Esophagus squamous epithelium (tissue), 4 donors: ENCODE measurements at regions not wholly inside any gene's neighbourhood (a gene's known extent, or its start where the extent isn't known, plus 50 kb on each side); places are given as distances from the start of the nearest gene placed in this dataset.

Source experiments
- CTCF ChIP-seq, 6 experiments: fragments of 450-650 bp in 4 of 6; fragments of 200-600 bp in 2 of 6; sonication (generic) in 2 of 6; IDR thresholded peaks; one replicate each; pipeline ENCODE4 v1.5.1; 2016 to 2019; ENCODE audit warnings: antibody characterized with exemption in 6 of 6, mild to moderate bottlenecking in 4 of 6, moderate library complexity in 4 of 6
- POLR2A ChIP-seq, 4 donors: fragments of 450-650 bp; IDR thresholded peaks; one replicate each; pipeline ENCODE4 v1.6.1; 2017; ENCODE audit warnings: antibody characterized with exemption in 4 of 4, mild to moderate bottlenecking in 4 of 4, moderate library complexity in 3 of 4

GRCh38 chr20:51210084-51210483 lies 187.2 kb upstream of the KCNG1 start:
- TF ChIP-seq CTCF (IDR thresholded peaks at IDR 0.05) (no peak), POLR2A (IDR thresholded peaks at IDR 0.05) (no peak)
